Sigmoid colon (tissue), 4 donors: ENCODE measurements at regions not wholly inside any gene's neighbourhood (a gene's known extent, or its start where the extent isn't known, plus 50 kb on each side); places are given as distances from the start of the nearest gene placed in this dataset.

ENCODE experiments used
- POLR2A ChIP-seq, 2 donors: fragments of 450-650 bp; IDR thresholded peaks; one replicate each; pipeline ENCODE4 v1.6.1; 2016; ENCODE audit warnings: antibody characterized with exemption in 2 of 2, mild to moderate bottlenecking in 2 of 2, moderate library complexity in 2 of 2
- POLR2AphosphoS5 ChIP-seq, 4 donors: sonication (generic); formaldehyde crosslinking; IDR thresholded peaks; one replicate each; pipeline ENCODE4 v1.6.1; 2017; ENCODE audit warnings: antibody characterized with exemption in 4 of 4
- TF ChIP-seq, protein P1 (sequence below), 4 experiments: fragments of 450-650 bp in 3 of 4; fragments of 200-600 bp in 1 of 4; IDR thresholded peaks; one replicate each; pipeline ENCODE4 v1.5.1; 2016 to 2019; ENCODE audit warnings: antibody characterized with exemption in 4 of 4, mild to moderate bottlenecking in 3 of 4, moderate library complexity in 2 of 4

DNA sequence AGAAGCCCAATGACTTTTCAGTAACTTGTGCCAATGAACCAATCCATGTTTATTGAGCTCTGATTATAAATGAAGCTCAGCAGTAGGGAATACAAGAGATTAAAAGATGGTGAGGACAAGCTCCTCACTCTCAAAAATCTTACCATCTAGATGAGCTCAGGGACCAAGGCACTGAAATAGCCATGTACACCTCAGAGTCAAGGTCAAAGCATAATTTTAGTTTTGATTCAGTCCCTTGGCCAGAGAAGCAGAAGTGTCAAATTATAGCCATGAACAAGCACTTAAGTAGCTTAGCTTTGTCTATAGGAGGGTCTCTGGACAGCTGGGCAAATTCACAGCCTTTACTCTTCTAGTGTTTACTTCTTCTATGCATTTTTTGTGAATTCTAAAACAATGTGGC is 131.0 kb upstream of the DTNBP1 start:
- TF ChIP-seq, protein P1, sequence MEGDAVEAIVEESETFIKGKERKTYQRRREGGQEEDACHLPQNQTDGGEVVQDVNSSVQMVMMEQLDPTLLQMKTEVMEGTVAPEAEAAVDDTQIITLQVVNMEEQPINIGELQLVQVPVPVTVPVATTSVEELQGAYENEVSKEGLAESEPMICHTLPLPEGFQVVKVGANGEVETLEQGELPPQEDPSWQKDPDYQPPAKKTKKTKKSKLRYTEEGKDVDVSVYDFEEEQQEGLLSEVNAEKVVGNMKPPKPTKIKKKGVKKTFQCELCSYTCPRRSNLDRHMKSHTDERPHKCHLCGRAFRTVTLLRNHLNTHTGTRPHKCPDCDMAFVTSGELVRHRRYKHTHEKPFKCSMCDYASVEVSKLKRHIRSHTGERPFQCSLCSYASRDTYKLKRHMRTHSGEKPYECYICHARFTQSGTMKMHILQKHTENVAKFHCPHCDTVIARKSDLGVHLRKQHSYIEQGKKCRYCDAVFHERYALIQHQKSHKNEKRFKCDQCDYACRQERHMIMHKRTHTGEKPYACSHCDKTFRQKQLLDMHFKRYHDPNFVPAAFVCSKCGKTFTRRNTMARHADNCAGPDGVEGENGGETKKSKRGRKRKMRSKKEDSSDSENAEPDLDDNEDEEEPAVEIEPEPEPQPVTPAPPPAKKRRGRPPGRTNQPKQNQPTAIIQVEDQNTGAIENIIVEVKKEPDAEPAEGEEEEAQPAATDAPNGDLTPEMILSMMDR (IDR thresholded peaks at IDR 0.05) = no peak
- no peak for TF ChIP-seq POLR2A (IDR thresholded peaks at IDR 0.05)
- TF ChIP-seq POLR2AphosphoS5 (IDR thresholded peaks at IDR 0.05) = no peak
